ENCODE measurements at regions not wholly inside any gene's neighbourhood (a gene's known extent, or its start where the extent isn't known, plus 50 kb on each side); places are given as distances from the start of the nearest gene placed in this dataset.

GRCh38 chr10:33410096-33410859, 75.8 kb upstream of the NRP1 start:
- Histone ChIP-seq H3K9me3 (ENCODE audit: insufficient read depth, low read length) (no peaks in the 10 kb centered on the region), H3K4me1 (ENCODE audit: insufficient read depth, insufficient read length) (no peaks in the 10 kb centered on the region), H3K9ac (ENCODE audit: insufficient read length, low read depth) (no peak overlapping the region), H3K27me3 (ENCODE audit: insufficient read depth, insufficient read length) (no peaks in the 10 kb centered on the region), H3K36me3 (ENCODE audit: insufficient read depth, insufficient read length, low read length) (no peaks in the 10 kb centered on the region), H3K4me3 (ENCODE audit: insufficient read length, low read depth) (no peak overlapping the region)
- no peak for TF ChIP-seq SUZ12 (IDR thresholded peaks at IDR 0.05; ENCODE audit: extremely low read depth, insufficient read depth, insufficient read length)
- TF ChIP-seq ZNF274 (IDR thresholded peaks at IDR 0.05; ENCODE audit: low read depth, low read length), result no peak
- TF ChIP-seq YY1 (IDR thresholded peaks at IDR 0.05; ENCODE audit: insufficient read depth, insufficient read length), result no peak
- DNase-seq (ENCODE audit: low read depth, low spot score), result no peak

DNA sequence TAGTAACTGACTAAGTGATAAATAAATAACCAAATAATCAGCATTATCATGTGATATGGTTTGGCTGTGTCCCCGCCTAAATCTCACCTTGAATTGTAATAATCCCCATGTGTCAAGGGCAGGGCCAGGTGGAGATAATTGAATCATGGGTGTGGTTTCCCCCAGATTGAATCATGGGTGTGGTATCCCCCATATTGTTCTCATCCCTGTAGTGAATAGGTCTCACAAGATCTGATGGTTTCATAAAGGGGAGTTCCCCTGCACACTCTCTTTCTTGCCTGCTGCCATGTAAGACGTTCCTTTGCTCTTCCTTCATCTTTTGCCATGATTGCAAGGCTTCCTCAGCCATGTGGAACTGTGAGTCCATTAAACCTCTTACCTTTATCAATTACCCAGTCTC, 72.1 kb upstream of the NRP1 start:
- Histone ChIP-seq H3K36me3 (ENCODE audit: insufficient read depth, insufficient read length, low read length) (no peaks in the 10 kb centered on the region), H3K4me3 (ENCODE audit: insufficient read length, low read depth) (no peak overlapping the region), H3K9me3 (ENCODE audit: insufficient read depth, low read length) (no peaks in the 10 kb centered on the region), H3K9ac (ENCODE audit: insufficient read length, low read depth) (no peak overlapping the region), H3K4me1 (ENCODE audit: insufficient read depth, insufficient read length) (no peaks in the 10 kb centered on the region), H3K27me3 (ENCODE audit: insufficient read depth, insufficient read length) (no peaks in the 10 kb centered on the region)
- no peak for DNase-seq (ENCODE audit: low read depth, low spot score)
- TF ChIP-seq SUZ12 (IDR thresholded peaks at IDR 0.05; ENCODE audit: extremely low read depth, insufficient read depth, insufficient read length) (no peak), ZNF274 (IDR thresholded peaks at IDR 0.05; ENCODE audit: low read depth, low read length) (no peak), YY1 (IDR thresholded peaks at IDR 0.05; ENCODE audit: insufficient read depth, insufficient read length) (no peak)

GRCh38 chr10:33402220-33403073, 68.0 kb upstream of the NRP1 start:
- H3K36me3 ChIP-seq (ENCODE audit: insufficient read depth, insufficient read length, low read length), result no peaks in the 10 kb centered on the region
- no peak for TF ChIP-seq ZNF274 (IDR thresholded peaks at IDR 0.05; ENCODE audit: low read depth, low read length)
- TF ChIP-seq YY1 (IDR thresholded peaks at IDR 0.05; ENCODE audit: insufficient read depth, insufficient read length), result no peak
- no peak for TF ChIP-seq SUZ12 (IDR thresholded peaks at IDR 0.05; ENCODE audit: extremely low read depth, insufficient read depth, insufficient read length)
- H3K4me3 ChIP-seq (ENCODE audit: insufficient read length, low read depth), result no peak overlapping the region
- no peak overlapping the region for H3K9ac ChIP-seq (ENCODE audit: insufficient read length, low read depth)
- no peaks in the 10 kb centered on the region for H3K27me3 ChIP-seq (ENCODE audit: insufficient read depth, insufficient read length)
- no peak for DNase-seq (ENCODE audit: low read depth, low spot score)
- H3K4me1 ChIP-seq (ENCODE audit: insufficient read depth, insufficient read length), result no peaks in the 10 kb centered on the region
- no peaks in the 10 kb centered on the region for H3K9me3 ChIP-seq (ENCODE audit: insufficient read depth, low read length)

DNA sequence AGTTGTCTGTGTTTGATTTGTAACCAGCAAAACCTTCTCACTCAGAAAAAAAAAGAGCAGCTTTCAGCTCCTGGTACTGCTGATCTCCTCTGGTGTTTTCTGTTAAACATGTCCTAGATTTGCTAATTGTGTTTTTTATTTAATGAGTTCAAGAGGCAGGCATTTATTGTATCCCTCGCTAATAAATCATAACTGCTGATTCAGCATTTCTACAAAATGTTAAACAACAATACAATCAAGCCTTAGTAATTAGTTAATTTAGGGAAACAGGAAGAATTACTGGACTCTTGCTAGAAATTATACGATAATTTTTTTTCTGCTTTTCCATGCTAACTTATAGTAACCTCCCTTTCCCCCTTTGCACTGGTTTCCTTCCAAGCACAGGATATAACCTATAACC, 66.8 kb upstream of the NRP1 start:
- H3K4me3 ChIP-seq (ENCODE audit: insufficient read length, low read depth), result no peak overlapping the region
- H3K4me1 ChIP-seq (ENCODE audit: insufficient read depth, insufficient read length), result no peaks in the 10 kb centered on the region
- H3K36me3 ChIP-seq (ENCODE audit: insufficient read depth, insufficient read length, low read length), result no peaks in the 10 kb centered on the region
- H3K27me3 ChIP-seq (ENCODE audit: insufficient read depth, insufficient read length), result no peaks in the 10 kb centered on the region
- no peak for DNase-seq (ENCODE audit: low read depth, low spot score)
- TF ChIP-seq SUZ12 (IDR thresholded peaks at IDR 0.05; ENCODE audit: extremely low read depth, insufficient read depth, insufficient read length) (no peak), YY1 (IDR thresholded peaks at IDR 0.05; ENCODE audit: insufficient read depth, insufficient read length) (no peak), ZNF274 (IDR thresholded peaks at IDR 0.05; ENCODE audit: low read depth, low read length) (no peak)
- no peak overlapping the region for H3K9ac ChIP-seq (ENCODE audit: insufficient read length, low read depth)
- H3K9me3 ChIP-seq (ENCODE audit: insufficient read depth, low read length), result peaks cover 8% of the 10 kb centered on the region; the same call in 1 of the 2 replicates

GRCh38 chr10:33398796-33399195, 64.3 kb upstream of the NRP1 start:
- H3K4me1 ChIP-seq (ENCODE audit: insufficient read depth, insufficient read length), result no peaks in the 10 kb centered on the region
- H3K9me3 ChIP-seq (ENCODE audit: insufficient read depth, low read length), result peaks cover 8% of the 10 kb centered on the region; the same call in 1 of the 2 replicates
- H3K27me3 ChIP-seq (ENCODE audit: insufficient read depth, insufficient read length), result no peaks in the 10 kb centered on the region
- H3K4me3 ChIP-seq (ENCODE audit: insufficient read length, low read depth), result no peak overlapping the region
- no peak for TF ChIP-seq SUZ12 (IDR thresholded peaks at IDR 0.05; ENCODE audit: extremely low read depth, insufficient read depth, insufficient read length)
- no peak for TF ChIP-seq ZNF274 (IDR thresholded peaks at IDR 0.05; ENCODE audit: low read depth, low read length)
- no peak for TF ChIP-seq YY1 (IDR thresholded peaks at IDR 0.05; ENCODE audit: insufficient read depth, insufficient read length)
- no peak for DNase-seq (ENCODE audit: low read depth, low spot score)
- H3K9ac ChIP-seq (ENCODE audit: insufficient read length, low read depth), result no peak overlapping the region
- H3K36me3 ChIP-seq (ENCODE audit: insufficient read depth, insufficient read length, low read length), result no peaks in the 10 kb centered on the region

DNA sequence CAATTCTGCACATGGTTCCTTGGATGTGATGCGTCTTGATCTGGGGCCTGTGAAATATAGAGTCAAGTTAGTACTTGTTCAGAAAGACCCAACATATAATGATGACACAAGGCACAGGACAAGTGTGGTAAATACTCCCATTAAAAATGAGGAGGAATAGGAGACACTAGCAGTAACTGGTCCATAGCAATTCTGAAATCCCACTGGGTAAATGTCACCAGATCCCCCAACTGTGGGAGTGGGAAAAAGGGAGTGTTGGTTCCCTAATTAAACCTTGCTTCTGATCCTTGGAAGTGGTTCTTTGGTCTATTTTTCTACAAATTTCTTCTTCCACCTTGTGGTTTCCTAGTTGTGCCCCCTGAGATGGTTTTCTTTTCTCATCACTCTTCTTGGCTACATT, 62.5 kb upstream of the NRP1 start:
- no peaks in the 10 kb centered on the region for H3K4me1 ChIP-seq (ENCODE audit: insufficient read depth, insufficient read length)
- H3K4me3 ChIP-seq (ENCODE audit: insufficient read length, low read depth), result no peak overlapping the region
- H3K9ac ChIP-seq (ENCODE audit: insufficient read length, low read depth), result no peak overlapping the region
- peaks cover 8% of the 10 kb centered on the region; the same call in 1 of the 2 replicates for H3K9me3 ChIP-seq (ENCODE audit: insufficient read depth, low read length)
- TF ChIP-seq SUZ12 (IDR thresholded peaks at IDR 0.05; ENCODE audit: extremely low read depth, insufficient read depth, insufficient read length), result no peak
- no peak for TF ChIP-seq YY1 (IDR thresholded peaks at IDR 0.05; ENCODE audit: insufficient read depth, insufficient read length)
- TF ChIP-seq ZNF274 (IDR thresholded peaks at IDR 0.05; ENCODE audit: low read depth, low read length), result no peak
- H3K36me3 ChIP-seq (ENCODE audit: insufficient read depth, insufficient read length, low read length), result no peaks in the 10 kb centered on the region
- no peaks in the 10 kb centered on the region for H3K27me3 ChIP-seq (ENCODE audit: insufficient read depth, insufficient read length)
- no peak for DNase-seq (ENCODE audit: low read depth, low spot score)

- Histone ChIP-seq H3K4me3 (ENCODE audit: insufficient read length, low read depth) (no peak overlapping the region), H3K4me1 (ENCODE audit: insufficient read depth, insufficient read length) (no peaks in the 10 kb centered on the region), H3K27me3 (ENCODE audit: insufficient read depth, insufficient read length) (no peaks in the 10 kb centered on the region), H3K9me3 (ENCODE audit: insufficient read depth, low read length) (peaks cover 8% of the 10 kb centered on the region; the same call in 1 of the 2 replicates), H3K36me3 (ENCODE audit: insufficient read depth, insufficient read length, low read length) (no peaks in the 10 kb centered on the region), H3K9ac (ENCODE audit: insufficient read length, low read depth) (no peak overlapping the region)
- no peak for DNase-seq (ENCODE audit: low read depth, low spot score)
- no peak for TF ChIP-seq YY1 (IDR thresholded peaks at IDR 0.05; ENCODE audit: insufficient read depth, insufficient read length)
- TF ChIP-seq ZNF274 (IDR thresholded peaks at IDR 0.05; ENCODE audit: low read depth, low read length), result no peak
- no peak for TF ChIP-seq SUZ12 (IDR thresholded peaks at IDR 0.05; ENCODE audit: extremely low read depth, insufficient read depth, insufficient read length)
Observed at GRCh38 chr10:33396279-33396678, 61.8 kb upstream of the NRP1 start.

Data from NT2/D1 (cell line).